HG03575 (cell line): ENCODE measurements at regions not wholly inside any gene's neighbourhood (a gene's known extent, or its start where the extent isn't known, plus 50 kb on each side); places are given as distances from the start of the nearest gene placed in this dataset.
"Not testable (repeated sequence)": the region's sequence is repeated elsewhere in the genome, so short reads cannot be mapped to it uniquely, and the experiment has no call there.

Source experiments
- ATAC-seq: cut with Tn5 transposase; IDR thresholded peaks from one replicate; pipeline ENCODE4 v1.9.1; 2021; ENCODE audit not compliant: unreplicated experiment, insufficient number of reproducible peaks, low FRiP score; ENCODE audit errors: extremely low read depth

GRCh38 chrX:66728818-66729271 lies 90.0 kb upstream of the EDA2R start:
- no peak for ATAC-seq

DNA sequence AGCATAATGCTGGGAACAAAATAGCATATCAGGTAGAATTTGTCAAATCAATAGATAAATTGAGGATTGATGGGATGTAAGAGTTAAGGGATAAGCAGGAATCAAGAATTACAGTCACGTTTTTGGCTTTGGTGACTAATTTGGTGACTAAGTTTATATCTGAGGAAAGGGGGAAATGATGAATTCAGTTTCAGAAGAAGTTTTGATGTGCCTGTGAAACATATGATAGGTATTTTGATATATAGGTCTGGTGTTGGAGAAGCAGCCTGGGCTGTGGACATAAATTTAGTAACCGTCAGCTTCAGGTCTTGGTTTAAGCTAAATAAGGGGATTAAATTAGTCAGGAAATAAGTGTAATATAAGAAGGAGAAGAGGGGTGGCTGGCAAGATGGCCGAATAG lies 79.0 kb upstream of the EDA2R start:
- no peak for ATAC-seq

GRCh38 chrX:66698273-66699204 lies 59.7 kb upstream of the EDA2R start:
- no peak for ATAC-seq

DNA sequence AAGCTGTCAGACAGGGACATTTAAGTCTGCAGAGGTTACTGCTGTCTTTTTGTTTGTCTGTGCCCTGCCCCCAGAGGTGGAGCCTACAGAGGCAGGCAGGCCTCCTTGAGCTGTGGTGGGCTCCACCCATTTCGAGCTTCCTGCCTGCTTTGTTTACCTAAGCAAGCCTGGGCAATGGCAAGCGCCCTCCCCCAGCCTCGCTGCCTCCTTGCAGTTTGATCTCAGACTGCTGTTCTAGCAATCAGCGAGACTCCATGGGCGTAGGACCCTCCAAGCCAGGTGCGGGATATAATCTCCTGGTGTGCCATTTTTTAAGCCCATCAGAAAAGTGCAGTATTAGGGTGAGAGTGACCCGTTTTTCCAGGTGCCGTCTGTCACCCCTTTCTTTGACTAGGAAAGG lies 53.6 kb upstream of the EDA2R start:
- ATAC-seq, result not testable (repeated sequence)
